ENCODE measurements at regions not wholly inside any gene's neighbourhood (a gene's known extent, or its start where the extent isn't known, plus 50 kb on each side); places are given as distances from the start of the nearest gene placed in this dataset.

DNA sequence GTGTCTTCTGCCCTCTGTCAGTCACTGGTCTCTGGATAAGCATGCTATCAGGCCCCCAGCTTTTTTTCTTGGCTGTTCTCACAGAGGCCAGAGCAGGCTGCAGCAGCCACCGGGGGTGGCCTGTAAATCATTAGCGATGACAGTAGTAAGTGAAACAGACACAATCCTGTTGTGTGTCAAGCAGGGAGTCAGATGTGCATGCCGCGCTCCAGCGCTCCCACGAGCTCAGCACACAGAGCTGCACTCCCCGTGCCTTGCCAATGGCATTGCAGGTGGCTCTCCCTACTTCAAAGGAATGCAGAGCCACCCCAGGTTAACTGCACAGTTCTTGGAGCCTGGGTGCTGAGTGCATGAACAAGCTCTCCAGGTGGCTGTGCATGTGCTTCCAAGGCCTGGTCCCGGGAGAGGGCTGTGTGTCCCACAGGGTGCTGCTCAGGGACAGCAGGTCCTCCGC is 226.1 kb downstream of the GLRX3 start:
- Histone ChIP-seq H3K4me1 (ENCODE audit: insufficient read depth, low read length) (no peaks in the 10 kb centered on the region; the same call in 1 of the 2 replicates), H4K8ac (replicated peaks; ENCODE audit: insufficient read length, low read depth, low read length) (no peak overlapping the region), H3K9ac (ENCODE audit: extremely low read depth, insufficient read length, low read length) (no peak overlapping the region), H3T11ph (ENCODE audit: low read length) (no peak overlapping the region), H4K5ac (ENCODE audit: insufficient read length, low read depth, low read length) (no peak overlapping the region), H3K23me2 (ENCODE audit: insufficient read length, low read depth, low read length, poor library complexity, severe bottlenecking) (no peaks in the 10 kb centered on the region), H3K79me2 (ENCODE audit: insufficient read depth, low read length) (no peaks in the 10 kb centered on the region), H2BK20ac (ENCODE audit: low read depth, low read length, poor library complexity, severe bottlenecking) (no peak overlapping the region), H3K79me1 (ENCODE audit: insufficient read depth, low read depth, low read length, poor library complexity, severe bottlenecking) (no peaks in the 10 kb centered on the region), H4K91ac (ENCODE audit: insufficient read length, low read depth, low read length) (no peak overlapping the region), H2BK120ac (ENCODE audit: low read depth, low read length, poor library complexity, severe bottlenecking) (no peak overlapping the region), H3K9me3 (ENCODE audit: control insufficient read depth, low read depth, low read length) (no peaks in the 10 kb centered on the region), H3K23ac (ENCODE audit: insufficient read length, low read depth, low read length) (no peak overlapping the region), H3K4ac (ENCODE audit: low read depth, low read length) (no peak overlapping the region), H3K27me3 (ENCODE audit: insufficient read depth, low read length) (no peaks in the 10 kb centered on the region), H2BK5ac (ENCODE audit: insufficient read length, low read length) (no peak overlapping the region), H3K18ac (ENCODE audit: insufficient read length, low read depth, low read length) (no peak overlapping the region), H3K56ac (ENCODE audit: insufficient read length, low read depth, low read length) (no peak overlapping the region), H2BK15ac (ENCODE audit: low read depth, low read length) (no peak overlapping the region), H3K27ac (ENCODE audit: insufficient read length, low read depth, low read length) (no peak overlapping the region), H2AK5ac (ENCODE audit: insufficient read length, low read length) (no peak overlapping the region), H4K20me1 (ENCODE audit: control insufficient read depth, insufficient read depth, insufficient read length) (no peaks in the 10 kb centered on the region), H3K14ac (ENCODE audit: insufficient read depth, low read length) (no peak overlapping the region; the same call in 1 of the 2 replicates), H2AFZ (ENCODE audit: low read length) (no peak overlapping the region), H3K4me2 (ENCODE audit: insufficient read depth, insufficient read length, low read length) (no peak overlapping the region), H2BK12ac (ENCODE audit: insufficient read length, low read depth, low read length) (no peak overlapping the region)
- DNase-seq, result no peak
- peaks cover 0 to 9% of the 10 kb centered on the region in 2 experiments; a peak in 2 of 4 replicates for H3K4me1 Mint-ChIP-seq
- no peak overlapping the region for H3K4me3 Mint-ChIP-seq
- WGBS (ENCODE audit: extremely low coverage, insufficient read length, low lambda C conversion rate), result no CpG with 5 or more reads among the region's 9 CpGs
- no peaks in the 10 kb centered on the region; a peak in 1 of 5 replicates for H3K9me3 Mint-ChIP-seq
- peaks cover 4% of the 10 kb centered on the region for H3K27me3 Mint-ChIP-seq (ENCODE audit: low read depth)
- H3K36me3 Mint-ChIP-seq (ENCODE audit: insufficient read depth in 1 of 3, low read depth in 3 of 3), result no peaks in the 10 kb centered on the region
- TF ChIP-seq CTCF (conservative IDR thresholded peaks at IDR 0.05), result no peak
- H3K27ac Mint-ChIP-seq, result no peak overlapping the region

All from H9 (cell line).